Left lung (tissue), 4 donors: ENCODE measurements at regions not wholly inside any gene's neighbourhood (a gene's known extent, or its start where the extent isn't known, plus 50 kb on each side); places are given as distances from the start of the nearest gene placed in this dataset.

Source experiments
- ATAC-seq: fragments of 200-7000 bp; cut with Tn5 transposase; one replicate; pipeline ENCODE4 v1.9.1; 2020; ENCODE audit warnings: moderate library complexity
- DNase-seq, 4 donors: peaks; one replicate each; pipeline ENCODE4 v3.0.0-alpha.2; 2013 to 2020
- H3K27ac ChIP-seq, 2 donors: fragments of 200-600 bp; sonication (generic) in 1 of 2; one replicate each; pipeline versions ENCODE4 v1.5.0 to v1.8.0; 2020 to 2021
- H3K27me3 ChIP-seq, 2 donors: fragments of 200-600 bp; sonication (generic) in 1 of 2; one replicate each; pipeline versions ENCODE4 v1.5.0 to v1.8.0; 2020 to 2021
- H3K36me3 ChIP-seq, 2 donors: fragments of 200-600 bp; sonication (generic) in 1 of 2; one replicate each; pipeline versions ENCODE4 v1.5.0 to v1.8.0; 2020 to 2021
- H3K4me1 ChIP-seq, 2 donors: fragments of 200-600 bp; one replicate each; pipeline ENCODE4 v1.8.0; 2021
- H3K4me3 ChIP-seq, 2 donors: fragments of 200-600 bp; sonication (generic) in 1 of 2; one replicate each; pipeline versions ENCODE4 v1.5.0 to v1.8.0; 2020 to 2021; ENCODE audit warnings: mild to moderate bottlenecking in 1 of 2
- H3K9me3 ChIP-seq, 2 donors: fragments of 200-600 bp; sonication (generic) in 1 of 2; one replicate each; pipeline versions ENCODE4 v1.5.0 to v1.8.0; 2020 to 2021
- CTCF ChIP-seq, 2 donors: fragments of 200-600 bp; sonication (generic) in 1 of 2; IDR thresholded peaks; one replicate each; pipeline versions ENCODE4 v1.5.0 to v1.8.0; 2021; ENCODE audit warnings: antibody characterized with exemption in 2 of 2
- intact Hi-C, 2 donors: fragments of 100-400 bp; cut with DNase I; formaldehyde crosslinking; loops; one replicate each; pipeline versions ENCODE4 v1.11.2 to v1.14.2; 2022
- donor health status: DM: no; HTN: yes; CAD: no.
- donor health status: DM: no; HTN: no; CAD: no.

GRCh38 chr17:72206376-72206775 is 85.6 kb downstream of the SOX9 start:
- no peak for TF ChIP-seq CTCF (IDR thresholded peaks at IDR 0.05)
- Histone ChIP-seq H3K27me3 (peaks cover 0 to 30% of the 10 kb centered on the region in 2 donors), H3K27ac (no peak overlapping the region), H3K4me3 (no peak overlapping the region), H3K4me1 (no peaks in the 10 kb centered on the region), H3K36me3 (no peaks in the 10 kb centered on the region), H3K9me3 (no peaks in the 10 kb centered on the region)
- ATAC-seq (no peak), DNase-seq (no peak)
- intact Hi-C loops = no loop called here

- H3K27ac ChIP-seq = no peak overlapping the region
- H3K4me1 ChIP-seq = no peaks in the 10 kb centered on the region
- peaks cover 0 to 26% of the 10 kb centered on the region in 2 donors for H3K27me3 ChIP-seq
- H3K9me3 ChIP-seq = no peaks in the 10 kb centered on the region
- no peak for TF ChIP-seq CTCF (IDR thresholded peaks at IDR 0.05)
- intact Hi-C loops = no loop called here
- no peaks in the 10 kb centered on the region for H3K36me3 ChIP-seq
- DNase-seq (no peak), ATAC-seq (no peak)
- H3K4me3 ChIP-seq = no peak overlapping the region
Measured at GRCh38 chr17:72208832-72209231, 88.0 kb downstream of the SOX9 start.

- TF ChIP-seq CTCF (IDR thresholded peaks at IDR 0.05) = no peak
- no peak for DNase-seq
- no peak for ATAC-seq
- H3K9me3 ChIP-seq = no peaks in the 10 kb centered on the region
- H3K27me3 ChIP-seq = peaks cover 0 to 6% of the 10 kb centered on the region in 2 donors
- H3K4me3 ChIP-seq = no peak overlapping the region
- H3K4me1 ChIP-seq = no peaks in the 10 kb centered on the region
- intact Hi-C loops = no loop called here
- no peaks in the 10 kb centered on the region for H3K36me3 ChIP-seq
- no peak overlapping the region for H3K27ac ChIP-seq
Measured at GRCh38 chr17:72212041-72212440, 91.2 kb downstream of the SOX9 start.

- intact Hi-C loops = no loop called here
- ATAC-seq (no peak), DNase-seq (no peak)
- Histone ChIP-seq H3K27me3 (peaks cover 14 to 38% of the 10 kb centered on the region in 2 donors), H3K36me3 (no peaks in the 10 kb centered on the region), H3K27ac (no peak overlapping the region), H3K4me1 (no peaks in the 10 kb centered on the region), H3K9me3 (no peaks in the 10 kb centered on the region), H3K4me3 (no peak overlapping the region)
- TF ChIP-seq CTCF (IDR thresholded peaks at IDR 0.05) = no peak
Measured at GRCh38 chr17:72215490-72215889, 94.7 kb downstream of the SOX9 start.

GRCh38 chr17:72215928-72216327 is 95.1 kb downstream of the SOX9 start:
- Histone ChIP-seq H3K4me3 (no peak overlapping the region), H3K27ac (no peak overlapping the region), H3K36me3 (no peaks in the 10 kb centered on the region), H3K4me1 (no peaks in the 10 kb centered on the region), H3K9me3 (no peaks in the 10 kb centered on the region), H3K27me3 (peaks cover 17 to 42% of the 10 kb centered on the region in 2 donors)
- intact Hi-C loops = no loop called here
- DNase-seq = no peak
- no peak for ATAC-seq
- TF ChIP-seq CTCF (IDR thresholded peaks at IDR 0.05) = no peak
